H1 (cell line): ENCODE measurements at regions not wholly inside any gene's neighbourhood (a gene's known extent, or its start where the extent isn't known, plus 50 kb on each side); places are given as distances from the start of the nearest gene placed in this dataset.

Experiments
- ASH2L ChIP-seq: fragments of 200-600, 300-600 bp; sonication (generic); IDR thresholded peaks from one replicate; pipeline ENCODE4 v1.7.1; 2017; ENCODE audit warnings: low read length
- CHD7 ChIP-seq: fragments of 300-600 bp; sonication (generic); IDR thresholded peaks from 2 replicates; pipeline ENCODE4 v1.7.1; 2012; ENCODE audit warnings: low read length, moderate library complexity, mild to moderate bottlenecking, inconsistent platforms; ENCODE audit not compliant: insufficient replicate concordance
- CTCF ChIP-seq, 3 experiments: IDR thresholded peaks; 1 replicate in 2 of 3; 2 replicates in 1 of 3; pipeline versions ENCODE4 v1.5.1 to v1.6.1; 2011; ENCODE audit warnings: low read length in 3 of 3, mild to moderate bottlenecking in 3 of 3, inconsistent platforms in 2 of 3, low read depth in 1 of 3, moderate library complexity in 1 of 3; ENCODE audit not compliant: insufficient read depth in 1 of 3; ENCODE audit errors: control extremely low read depth in 1 of 3
- EZH2 ChIP-seq: fragments of 200-600 bp; sonication (generic); IDR thresholded peaks from 2 replicates; pipeline ENCODE4 v1.7.1; 2012; ENCODE audit warnings: low read depth, mild to moderate bottlenecking, moderate library complexity, low read length, inconsistent platforms; ENCODE audit not compliant: severe bottlenecking
- NANOG ChIP-seq: IDR thresholded peaks from 2 replicates; pipeline ENCODE4 v1.6.1; 2011; ENCODE audit warnings: low read length, low read depth, mild to moderate bottlenecking, inconsistent platforms; ENCODE audit not compliant: insufficient read depth, poor library complexity, severe bottlenecking
- SIRT6 ChIP-seq: IDR thresholded peaks from one replicate; pipeline ENCODE4 v1.7.1; 2012; ENCODE audit warnings: low read length, inconsistent platforms
- SP1 ChIP-seq: IDR thresholded peaks from 2 replicates; pipeline ENCODE4 v1.6.1; 2011; ENCODE audit warnings: low read depth, low read length
- SUZ12 ChIP-seq: fragments of 200-600 bp; sonication (generic); IDR thresholded peaks from 2 replicates; pipeline ENCODE4 v1.6.1; 2012; ENCODE audit warnings: mild to moderate bottlenecking, inconsistent platforms, low read length, moderate library complexity, mixed read lengths
- TBP ChIP-seq: IDR thresholded peaks from 2 replicates; pipeline ENCODE4 v1.6.1; 2011; ENCODE audit warnings: low read depth, low read length, improper control_type of control experiment
- YY1 ChIP-seq: IDR thresholded peaks from 2 replicates; pipeline ENCODE4 v1.6.1; 2011; ENCODE audit warnings: low read depth, mild to moderate bottlenecking, low read length

- no peak for TF ChIP-seq CHD7
- TF ChIP-seq SIRT6, result no peak
- no peak for TF ChIP-seq CTCF (IDR thresholded peaks at IDR 0.05; ENCODE audit: control extremely low read depth in 1 of 3, insufficient read depth in 1 of 3, low read depth in 1 of 3, low read length in 3 of 3)
- TF ChIP-seq NANOG, result no peak
- TF ChIP-seq SUZ12, result no peak
- TF ChIP-seq TBP, result no peak
- TF ChIP-seq EZH2, result no peak
- no peak for TF ChIP-seq ASH2L
- TF ChIP-seq YY1, result no peak
- no peak for TF ChIP-seq SP1
Observed at GRCh38 chr12:98121963-98122362, 393.4 kb upstream of the TMPO start (continued).
